Stimulated activated CD4-positive, alpha-beta T cell treated with anti-CD3 and anti-CD28 coated beads, Interleukin-4, amount 100 ng/mL, for 4 hours (primary cell): ENCODE measurements at regions not wholly inside any gene's neighbourhood (a gene's known extent, or its start where the extent isn't known, plus 50 kb on each side); places are given as distances from the start of the nearest gene placed in this dataset.
"Not testable (repeated sequence)": the region's sequence is repeated elsewhere in the genome, so short reads cannot be mapped to it uniquely, and the experiment has no call there.

ENCODE experiments used
- DNase-seq, 2 experiments: peaks; one replicate each; pipeline ENCODE4 v3.0.0-alpha.2; 2020

DNA sequence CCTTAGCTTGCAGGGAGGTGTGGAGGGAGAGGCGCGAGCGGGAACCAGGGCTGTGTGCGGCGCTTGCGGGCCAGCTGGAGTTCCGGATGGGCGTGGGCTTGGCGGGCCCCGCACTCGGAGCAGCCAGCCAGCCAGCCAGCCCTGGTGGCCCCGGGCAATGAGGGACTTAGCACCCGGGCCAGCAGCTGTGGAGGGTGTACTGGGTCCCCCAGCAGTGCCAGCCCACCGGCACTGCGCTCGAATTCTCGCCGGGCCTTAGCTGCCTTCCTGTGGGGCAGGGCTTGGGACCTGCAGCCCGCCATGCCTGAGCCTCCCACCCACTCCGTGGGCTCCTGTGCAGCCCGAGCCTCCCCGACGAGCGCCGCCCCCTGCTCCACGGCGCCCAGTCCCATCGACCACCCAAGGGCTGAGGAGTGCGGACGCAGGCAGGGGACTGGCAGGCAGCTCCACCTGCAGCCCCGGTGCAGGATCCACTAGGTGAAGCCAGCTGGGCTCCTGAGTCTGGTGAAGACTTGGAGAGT is 462.2 kb downstream of the ACTL7B start:
- DNase-seq: not testable (repeated sequence)

GRCh38 chr9:108392877-108393276 is 462.9 kb downstream of the ACTL7B start:
- DNase-seq: no peak

DNA sequence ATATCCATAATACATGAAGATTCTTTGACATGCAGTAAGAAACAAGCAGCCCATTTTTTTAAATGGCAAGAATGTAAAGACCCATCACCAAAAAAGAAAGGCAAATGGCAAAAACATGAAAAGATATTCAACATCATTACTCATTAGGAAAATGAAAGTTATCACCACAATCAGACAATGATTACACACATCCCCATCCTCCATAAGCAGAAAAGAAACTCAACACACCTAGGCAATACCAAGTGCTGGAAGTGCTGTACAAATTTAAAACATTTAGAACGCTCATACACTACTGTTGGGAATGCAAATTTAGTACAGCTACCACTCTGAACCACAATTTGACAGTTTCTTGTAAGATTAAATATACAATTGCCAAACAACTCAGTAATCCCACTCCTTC is 466.7 kb downstream of the ACTL7B start:
- no peak for DNase-seq

DNA sequence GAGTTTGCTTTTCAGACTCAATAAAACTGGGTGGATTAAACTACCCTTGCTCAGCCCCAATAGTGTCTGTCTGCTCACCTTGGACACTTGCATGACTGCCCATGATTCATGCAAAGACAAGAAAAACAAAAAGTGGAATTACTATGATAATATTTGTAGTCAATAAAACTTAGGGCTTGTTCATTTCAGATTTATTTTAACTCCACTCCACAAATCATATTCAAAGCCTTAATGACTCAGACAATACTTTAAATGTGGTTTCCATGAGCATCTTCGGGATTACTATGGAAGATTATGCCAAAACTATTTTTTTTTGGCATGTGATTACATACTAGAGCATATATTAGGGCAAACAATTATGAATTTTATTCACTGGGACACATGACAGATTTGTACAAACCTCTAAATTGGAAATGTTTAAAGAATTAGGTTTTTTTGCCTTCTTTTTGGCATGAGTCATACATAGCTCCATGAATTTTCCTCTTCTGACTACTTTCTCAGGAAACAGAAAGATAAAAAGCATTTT is 468.9 kb downstream of the ACTL7B start:
- no peak for DNase-seq

DNA sequence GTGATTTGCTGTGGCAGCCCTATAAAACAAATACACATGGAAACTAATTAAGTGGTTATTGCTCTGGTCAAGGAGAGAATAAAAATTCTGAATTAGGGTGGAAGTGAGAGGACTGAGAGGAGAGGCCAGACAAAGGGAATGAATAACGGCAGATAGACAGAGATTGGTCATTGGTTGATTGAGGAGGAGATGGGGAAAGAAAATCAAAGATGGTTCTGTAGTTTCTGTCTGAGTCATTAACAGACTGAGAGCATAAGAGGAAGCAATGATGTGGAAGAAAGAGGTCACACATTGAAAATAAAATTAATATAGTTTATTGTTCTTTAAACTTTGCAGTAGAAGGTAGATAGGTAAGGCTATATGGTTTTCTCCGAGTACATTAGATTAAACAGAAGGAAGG is 469.8 kb downstream of the ACTL7B start:
- DNase-seq: no peak

GRCh38 chr9:108383796-108384195 is 472.0 kb downstream of the ACTL7B start:
- DNase-seq: no peak

DNA sequence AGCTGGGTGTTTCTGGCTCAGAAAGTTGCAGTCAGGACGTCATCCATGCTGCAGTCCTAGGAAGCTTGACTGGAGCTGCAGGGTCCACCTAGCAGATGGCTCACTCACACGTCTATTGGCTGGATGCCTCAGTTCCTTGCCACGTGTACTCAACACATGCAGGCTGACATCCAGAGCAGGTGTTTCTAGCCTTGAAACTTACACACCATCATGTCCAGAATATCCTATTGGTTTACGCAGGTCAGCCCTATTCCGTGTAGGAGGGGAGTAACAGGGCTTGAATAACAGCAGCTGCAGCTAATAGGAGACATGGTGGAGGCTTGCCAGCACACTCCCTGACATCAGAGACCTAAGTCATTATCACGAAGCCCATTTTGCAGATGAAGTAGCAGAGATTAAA is 473.5 kb downstream of the ACTL7B start:
- no peak for DNase-seq

GRCh38 chr9:108377881-108378280 is 477.9 kb downstream of the ACTL7B start:
- DNase-seq: no peak

DNA sequence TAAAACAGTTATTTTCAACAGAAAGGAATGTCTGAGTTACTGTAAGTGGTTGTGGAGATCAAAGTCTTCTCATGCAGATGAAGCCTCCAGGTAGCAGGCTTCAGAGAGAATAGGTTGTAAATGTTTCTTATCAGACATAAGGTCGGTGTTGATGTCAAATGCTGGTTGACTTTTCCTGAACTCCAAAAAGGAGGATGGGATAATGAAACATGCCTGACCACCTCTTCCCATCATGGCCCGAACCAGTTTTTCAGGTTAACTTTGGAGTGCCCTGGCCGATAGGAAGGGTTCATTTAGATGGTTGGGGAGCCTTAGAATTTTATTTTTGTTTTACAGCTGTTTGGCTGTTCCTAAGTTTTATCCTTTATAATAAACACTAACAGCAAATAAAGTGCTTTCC is 478.4 kb downstream of the ACTL7B start:
- no peak for DNase-seq

- DNase-seq: no peak
Measured at GRCh38 chr9:108376140-108376539, 479.6 kb downstream of the ACTL7B start.

GRCh38 chr9:108374626-108375025 is 481.2 kb downstream of the ACTL7B start:
- no peak for DNase-seq

DNA sequence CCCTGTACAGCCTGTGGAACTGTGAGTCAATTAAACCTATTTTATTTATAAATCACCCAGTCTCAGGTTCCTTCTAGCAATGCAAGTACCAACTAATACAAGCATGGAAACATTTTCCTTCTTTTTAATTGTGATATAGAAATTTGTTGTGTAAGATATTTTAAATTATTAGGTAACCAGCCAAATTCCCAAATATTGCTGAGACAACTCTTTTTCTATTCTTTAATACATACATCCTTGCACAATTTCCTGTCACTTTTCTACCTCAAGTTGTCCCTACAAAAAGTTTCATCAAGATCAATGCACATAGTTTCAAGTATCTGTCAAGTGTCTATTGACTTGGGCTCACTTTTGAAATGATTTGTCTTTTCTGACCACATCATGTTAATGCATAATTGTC is 488.6 kb downstream of the ACTL7B start:
- no peak for DNase-seq

DNA sequence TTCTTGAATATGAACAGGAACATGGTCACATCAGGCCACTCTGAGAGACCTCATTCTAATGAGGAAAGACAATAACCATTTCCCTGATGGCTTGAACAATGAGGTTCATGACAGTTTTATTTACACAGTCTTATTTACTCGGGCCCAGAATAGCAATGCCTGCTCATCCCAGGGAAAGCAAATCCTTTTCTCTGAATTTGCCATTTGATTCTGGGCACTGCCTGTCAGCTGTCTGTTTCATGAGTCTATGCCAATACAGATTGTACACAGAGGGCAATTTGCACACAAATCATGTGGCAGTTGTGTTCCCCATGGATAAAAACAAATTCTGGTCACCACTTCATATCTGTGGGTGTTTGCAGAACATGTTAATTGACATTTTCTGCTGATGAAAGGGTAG is 492.5 kb downstream of the ACTL7B start:
- no peak for DNase-seq

DNA sequence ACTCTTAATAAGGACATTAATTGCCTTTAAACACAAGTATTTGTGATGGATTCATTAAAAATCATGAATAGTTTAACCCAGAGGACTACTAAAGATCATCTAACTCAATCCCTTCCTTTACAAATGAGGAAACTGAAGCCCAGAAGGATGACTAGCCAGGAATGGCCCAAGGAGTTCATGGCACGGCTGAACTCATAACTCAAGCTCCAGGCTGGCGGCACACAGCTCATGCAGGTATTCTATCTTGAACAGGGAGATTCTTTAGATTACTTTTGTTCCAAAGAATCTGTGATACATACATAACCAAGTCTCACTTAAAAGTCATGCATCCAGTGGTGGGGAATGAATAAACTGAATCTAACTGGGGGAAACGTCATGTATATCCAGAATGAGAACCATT is 495.5 kb downstream of the ACTL7B start:
- DNase-seq: no peak

GRCh38 chr9:108356806-108357205 is 499.0 kb downstream of the ACTL7B start:
- no peak for DNase-seq

- no peak for DNase-seq
Measured at GRCh38 chr9:108351571-108351970, 504.2 kb downstream of the ACTL7B start.

DNA sequence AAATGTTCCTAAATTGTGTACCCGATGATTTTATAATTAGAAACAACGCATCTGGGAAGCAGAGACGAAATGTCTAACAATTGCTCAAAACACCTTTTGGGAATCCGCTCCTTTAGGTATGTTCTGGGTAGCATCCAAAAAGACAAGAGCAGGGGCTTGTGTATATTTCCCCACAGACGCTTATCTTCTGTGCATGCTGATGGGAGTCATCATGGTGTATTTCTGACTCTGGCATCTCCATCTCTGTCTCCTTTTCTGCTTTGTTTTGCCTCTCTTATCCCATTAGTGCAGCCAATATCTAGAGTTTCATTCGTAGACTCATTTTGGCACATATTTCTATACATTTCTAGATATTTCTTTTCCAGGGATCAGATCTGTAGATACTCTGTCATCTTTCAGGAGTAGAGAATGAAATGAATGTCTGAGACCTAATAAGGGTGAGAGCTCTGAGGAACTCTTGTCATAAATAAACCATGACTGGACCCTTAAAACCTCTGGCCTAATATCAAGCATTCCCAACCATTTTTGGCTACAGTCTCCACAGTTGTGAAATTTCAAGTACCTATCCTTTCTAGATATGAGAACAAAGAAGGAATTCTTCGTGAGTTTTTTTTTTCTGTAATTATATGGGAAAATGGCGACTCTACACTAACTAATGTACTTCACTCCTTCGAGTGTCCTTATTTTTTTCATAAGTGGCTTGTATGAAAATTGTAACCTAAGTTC is 508.2 kb downstream of the ACTL7B start:
- no peak for DNase-seq

GRCh38 chr9:108345826-108346225 is 510.0 kb downstream of the ACTL7B start:
- DNase-seq: no peak

DNA sequence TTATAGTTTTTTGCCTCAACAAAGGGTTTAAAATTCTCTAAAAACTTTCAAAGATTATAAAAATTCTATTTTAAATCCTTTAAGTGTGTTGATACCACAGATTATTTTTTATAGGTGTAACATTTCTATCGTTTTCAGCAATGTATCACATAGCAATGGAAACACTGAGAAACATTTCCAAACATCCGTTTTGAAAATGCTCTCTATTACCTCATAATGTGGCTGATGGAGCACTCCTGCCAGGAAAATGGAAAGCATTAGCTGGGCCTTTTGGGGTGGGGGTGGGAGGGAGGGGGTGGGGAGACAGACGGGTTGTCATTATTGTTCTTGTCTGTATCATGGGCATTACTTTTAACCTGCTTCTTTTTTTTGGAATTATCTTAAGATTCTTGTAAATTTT is 516.5 kb downstream of the ACTL7B start:
- no peak for DNase-seq

- no peak for DNase-seq
Measured at GRCh38 chr9:108336575-108336974, 519.2 kb downstream of the ACTL7B start.

- DNase-seq: no peak
Measured at GRCh38 chr9:108333530-108333983, 522.2 kb downstream of the ACTL7B start.

DNA sequence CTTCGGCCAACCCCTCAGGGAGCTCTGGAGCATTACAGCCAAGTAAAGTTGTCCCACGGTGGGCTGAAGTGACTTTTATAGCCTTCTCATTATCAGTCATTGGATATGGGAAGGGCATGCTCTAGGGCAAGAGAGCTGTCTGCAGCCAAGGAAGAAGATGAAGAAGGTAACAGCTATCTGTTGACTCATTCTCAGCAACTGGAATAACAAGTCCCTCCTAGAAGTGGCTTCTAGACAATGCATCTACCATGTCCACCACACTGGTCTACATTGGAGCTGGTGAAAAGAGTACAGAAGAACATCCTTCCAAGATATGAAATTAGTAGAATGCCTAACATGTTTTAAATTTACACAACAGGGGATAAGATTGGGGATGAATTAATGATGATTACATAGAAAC is 524.2 kb downstream of the ACTL7B start:
- no peak for DNase-seq

- DNase-seq: no peak
Measured at GRCh38 chr9:108325406-108325805, 530.4 kb downstream of the ACTL7B start.

GRCh38 chr9:108323615-108324014 is 532.2 kb downstream of the ACTL7B start:
- DNase-seq: no peak
